SK-MEL-5 (cell line): ENCODE measurements at regions not wholly inside any gene's neighbourhood (a gene's known extent, or its start where the extent isn't known, plus 50 kb on each side); places are given as distances from the start of the nearest gene placed in this dataset.

Experiments
- DNase-seq: peaks from one replicate; pipeline ENCODE4 v3.0.0-alpha.2; 2016; ENCODE audit warnings: low read depth, low spot score
- in situ Hi-C: cut with HindIII; loops from 2 replicates; pipeline ENCODE4 v1.10.0; 2016; ENCODE audit warnings: low sequenced_read_pairs, high pct_unique_total_duplicates, low pct_unique_long_range_greater_than_20kb

DNA sequence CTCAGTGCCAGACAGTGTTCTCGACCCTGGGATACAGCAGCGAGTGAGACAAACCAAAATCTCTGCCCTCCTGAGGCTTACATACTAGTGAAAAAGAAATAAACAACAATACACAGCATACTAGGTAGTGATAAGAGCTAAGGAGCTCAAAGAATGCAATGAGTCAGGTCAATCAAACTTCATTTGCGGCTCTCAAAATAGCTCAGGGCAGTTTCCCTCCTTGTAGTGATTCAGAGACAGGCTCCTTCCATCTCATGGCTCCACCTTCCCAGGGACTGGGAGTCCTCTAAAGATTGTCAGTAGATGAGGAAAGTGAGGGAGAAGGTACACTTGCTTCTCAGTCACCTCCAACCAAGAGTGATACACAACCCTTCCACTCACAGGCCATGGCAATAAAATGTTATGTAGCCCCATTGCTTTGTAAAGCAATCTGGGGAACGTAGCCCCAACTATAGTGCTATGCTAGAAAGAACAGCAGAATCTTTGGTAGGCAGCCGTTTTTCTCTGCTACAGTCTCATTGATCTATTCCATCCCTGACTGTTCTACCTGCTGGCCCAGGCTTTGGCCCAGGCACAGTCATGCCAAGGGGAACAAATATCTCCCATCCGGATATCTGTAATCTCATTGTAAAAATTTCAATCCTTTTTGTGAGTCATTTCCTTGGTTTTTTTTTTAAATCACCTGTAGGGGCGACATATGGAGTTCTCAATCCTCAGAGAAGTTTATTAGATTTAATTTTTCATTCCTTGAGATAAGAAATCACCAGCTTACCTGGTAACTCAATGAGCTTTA, 183.1 kb upstream of the S100G start:
- no peak for DNase-seq

DNA sequence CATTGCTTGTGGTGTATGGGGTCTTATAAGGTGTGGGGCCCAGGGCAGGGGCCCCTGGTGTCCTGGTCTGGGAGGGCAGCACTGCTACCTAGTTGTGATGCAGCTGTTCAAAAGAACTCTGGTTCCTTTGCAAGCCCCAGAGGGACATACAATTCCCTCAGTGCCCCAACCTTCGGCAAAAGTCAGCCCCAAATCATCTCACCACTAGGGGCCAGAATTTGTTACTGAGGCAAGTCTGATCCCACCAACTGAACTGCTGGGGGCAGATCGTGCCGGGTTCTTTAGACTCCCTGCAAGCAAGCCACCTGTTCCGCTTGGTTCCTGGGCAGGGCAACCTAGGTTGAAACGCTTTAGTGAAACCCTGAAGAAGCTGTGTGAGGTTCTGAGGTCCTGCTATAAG, 180.1 kb upstream of the S100G start:
- in situ Hi-C loops: no loop called here
- DNase-seq: peak; percentile 34

More for the DNA sequence above, 183.1 kb upstream of the S100G start:
- in situ Hi-C loops: no loop called here

DNA sequence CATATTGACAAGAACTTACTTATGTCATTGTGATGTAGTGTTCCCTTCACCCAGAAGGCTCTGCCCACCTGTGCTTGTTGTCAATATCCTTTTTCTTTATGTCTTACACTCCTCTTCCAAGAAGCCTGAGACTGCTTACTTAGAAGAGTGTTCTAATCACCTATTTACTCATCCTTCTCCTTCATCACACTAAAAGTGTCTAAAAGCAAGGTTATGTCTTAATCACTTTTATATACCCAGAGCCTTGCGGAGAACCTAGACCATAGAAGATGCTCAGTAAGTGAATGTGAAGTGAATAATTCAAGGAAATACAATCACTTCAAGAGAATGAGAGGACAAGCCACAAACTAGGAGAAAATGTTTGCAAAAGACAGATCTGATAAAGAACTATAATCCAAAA, 177.6 kb upstream of the S100G start:
- no peak for DNase-seq
- in situ Hi-C loops: no loop called here

DNA sequence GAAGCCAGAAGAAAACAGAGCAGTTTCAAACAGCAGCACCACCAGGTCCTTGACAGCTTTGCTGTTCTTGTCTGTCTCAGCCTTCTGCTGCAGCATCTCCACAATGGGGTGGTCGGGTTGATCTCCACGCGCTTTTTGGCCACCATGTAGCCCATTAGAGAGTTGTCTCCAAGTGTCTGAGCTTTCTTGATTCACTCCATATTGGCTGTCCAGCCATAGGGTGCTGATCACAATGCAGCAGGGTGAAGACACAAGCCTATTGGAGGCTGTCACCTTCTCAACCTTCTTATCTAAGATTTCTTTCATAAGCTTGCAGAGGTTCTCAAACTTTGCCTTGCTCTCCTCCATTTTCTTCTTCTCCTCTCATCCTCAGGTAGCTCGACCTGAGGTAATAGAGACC, 175.4 kb upstream of the S100G start:
- in situ Hi-C loops: no loop called here

DNA sequence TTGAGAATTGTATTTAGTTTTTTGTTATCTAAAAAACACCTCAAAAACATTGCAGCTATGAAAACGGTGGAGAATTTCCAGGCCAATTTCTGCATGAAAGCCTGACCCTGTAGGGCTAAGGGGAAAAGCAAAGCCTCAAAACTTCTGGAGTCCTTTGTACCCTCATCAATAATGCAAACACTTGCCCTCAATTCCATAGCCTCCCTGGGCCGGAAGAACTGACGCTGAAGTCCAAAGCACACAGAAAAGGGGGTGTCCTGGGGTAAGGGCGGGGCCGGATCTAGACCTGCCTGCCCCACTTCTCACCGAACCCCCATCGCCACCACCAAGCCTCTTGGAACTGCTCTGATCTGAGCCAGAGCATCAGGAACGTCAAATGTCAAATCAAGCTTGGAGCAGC, 173.9 kb upstream of the S100G start:
- no peak for DNase-seq
- in situ Hi-C loops: no loop called here

More for the DNA sequence above, 175.4 kb upstream of the S100G start:
- no peak for DNase-seq

DNA sequence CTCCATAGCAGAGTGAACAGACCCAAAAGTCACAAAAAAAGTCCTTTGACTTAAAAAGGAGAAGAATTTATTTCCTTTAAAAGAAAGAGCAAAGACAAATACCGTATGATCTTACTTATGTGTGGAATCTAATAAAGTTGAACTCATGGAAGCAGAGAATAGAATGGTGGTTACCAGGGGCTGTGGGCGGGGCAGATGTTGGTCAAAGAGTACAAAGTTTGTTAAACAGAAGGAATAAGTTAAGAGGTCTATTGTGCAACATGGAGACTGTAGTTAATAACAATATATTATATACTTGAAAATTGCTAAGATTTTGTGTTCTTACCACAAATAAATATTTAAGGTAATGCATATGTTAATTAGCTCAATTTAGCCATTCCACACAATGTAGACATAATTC, 173.3 kb upstream of the S100G start:
- no peak for DNase-seq
- in situ Hi-C loops: no loop called here

DNA sequence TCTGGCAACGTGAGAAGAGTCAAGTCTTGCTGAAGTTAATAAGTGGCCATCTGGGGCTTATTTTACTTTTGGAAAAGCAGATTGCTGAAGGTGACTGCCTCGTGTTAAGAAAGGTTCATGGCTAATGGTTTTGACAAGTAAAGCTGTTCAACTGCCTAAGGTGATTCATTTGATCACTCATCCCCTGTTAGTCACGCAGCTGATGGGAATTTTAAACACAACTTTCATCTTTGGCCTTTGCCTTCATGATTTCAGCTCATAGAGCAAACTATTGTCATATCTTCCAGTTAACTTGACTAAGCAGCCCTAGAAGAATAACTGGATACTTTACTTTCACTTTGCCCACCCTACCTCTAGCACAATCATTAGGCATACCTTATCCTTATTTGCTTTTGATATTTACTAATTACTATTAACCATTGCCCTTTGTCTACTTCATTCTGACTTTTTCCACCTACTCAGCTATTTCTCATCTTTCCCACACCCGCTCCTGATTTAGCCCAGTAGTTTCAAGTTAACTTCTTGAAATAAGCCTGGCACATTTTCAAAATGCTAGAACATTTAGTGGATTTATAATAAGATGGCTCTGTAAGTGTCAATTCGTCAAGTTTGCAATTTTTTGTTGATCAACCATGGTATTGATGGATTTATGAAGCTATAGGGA, 170.6 kb upstream of the S100G start:
- in situ Hi-C loops: no loop called here
- DNase-seq: no peak

DNA sequence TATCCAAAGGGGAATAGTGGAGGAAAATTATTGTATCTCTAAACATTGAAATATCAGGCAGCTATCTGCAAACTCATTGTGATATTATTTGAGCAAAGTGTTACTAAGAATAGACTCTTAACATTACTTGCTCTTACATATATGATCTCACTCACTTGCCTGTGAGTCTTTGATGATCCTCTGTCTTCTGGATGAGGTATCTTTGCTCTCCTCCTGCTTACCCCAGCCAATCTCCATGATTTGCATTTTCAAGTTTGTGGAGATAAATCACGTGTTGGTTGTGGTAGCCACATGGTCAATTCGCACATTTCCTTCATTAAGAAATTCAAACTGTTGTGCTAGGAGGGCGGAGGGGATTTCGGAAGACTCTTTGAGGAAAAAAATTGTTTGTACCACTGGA, 169.9 kb upstream of the S100G start:
- in situ Hi-C loops: no loop called here
- DNase-seq: no peak

DNA sequence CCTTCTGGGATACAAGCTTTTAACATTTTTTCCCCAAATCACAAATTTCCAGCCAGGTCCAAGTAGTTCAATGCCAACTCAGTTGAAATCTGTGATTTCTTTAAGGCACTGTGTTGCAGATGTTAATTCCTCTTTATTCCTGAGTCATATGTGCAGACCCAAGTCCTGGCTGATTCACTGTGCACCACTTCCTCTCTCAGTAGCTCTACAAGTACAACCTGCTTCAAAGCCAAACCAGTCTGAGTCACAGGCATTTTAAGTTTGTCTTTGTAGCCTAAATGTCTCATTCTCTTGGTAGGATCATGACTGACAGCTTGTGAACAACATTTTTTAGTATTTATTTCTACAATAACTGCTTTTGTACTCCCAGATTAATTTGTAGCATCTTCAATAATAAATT, 165.6 kb upstream of the S100G start:
- DNase-seq: no peak
- in situ Hi-C loops: no loop called here

DNA sequence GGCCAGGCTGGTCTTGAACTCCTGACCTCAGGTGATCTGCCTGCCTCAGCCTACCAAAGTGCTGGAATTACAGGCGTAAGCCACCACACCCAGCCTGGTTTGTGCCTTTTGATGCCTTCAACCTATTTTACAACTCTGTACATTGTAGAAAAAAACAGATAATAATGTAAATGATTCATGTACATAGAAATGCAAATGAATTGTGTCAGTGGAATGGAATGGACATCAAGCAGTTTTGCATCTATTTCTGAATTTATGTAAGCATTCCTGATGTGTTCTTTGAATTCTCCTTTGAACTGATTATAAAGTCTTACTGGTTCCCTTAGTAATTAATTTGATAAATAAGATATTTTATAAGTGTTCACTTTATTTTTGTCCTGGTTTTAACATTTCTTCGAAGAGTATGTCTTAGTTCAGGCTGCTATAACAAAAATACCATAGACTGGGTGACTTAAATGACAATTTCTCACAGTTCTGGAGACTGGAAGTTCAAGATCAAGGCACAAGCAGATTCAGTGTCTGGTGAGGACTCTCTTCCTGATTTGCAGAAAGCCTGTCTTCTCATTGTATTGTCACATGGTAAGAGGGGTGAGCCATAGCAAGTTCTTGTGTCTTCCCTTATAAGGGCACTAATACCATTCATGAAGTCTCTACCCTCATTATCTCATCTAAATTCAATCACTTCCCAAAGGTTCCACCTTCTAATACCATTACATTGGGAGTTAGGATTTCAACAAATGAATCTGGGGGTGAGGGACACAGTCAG, 162.2 kb upstream of the S100G start:
- no peak for DNase-seq

DNA sequence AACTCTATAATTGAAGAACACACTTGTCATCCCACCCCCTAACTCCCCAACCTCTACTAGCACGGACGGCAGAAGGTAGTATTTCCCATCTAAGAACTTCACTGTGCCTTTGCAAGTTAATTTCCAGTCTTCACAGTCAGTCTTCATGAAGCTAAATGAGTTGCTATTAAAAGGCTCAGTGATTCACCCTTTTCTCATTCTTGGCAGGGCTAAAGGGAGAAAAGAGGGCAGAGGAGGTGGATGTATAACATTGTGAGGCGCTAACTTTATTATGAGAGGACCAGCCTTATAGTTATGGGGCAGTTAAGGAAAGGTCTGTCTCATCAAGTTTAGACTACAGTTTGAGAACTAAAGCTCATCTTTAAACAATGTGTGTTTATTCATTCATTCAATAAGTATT, 161.0 kb upstream of the S100G start:
- DNase-seq: no peak
- in situ Hi-C loops: no loop called here

More for the DNA sequence above, 162.2 kb upstream of the S100G start:
- in situ Hi-C loops: no loop called here

DNA sequence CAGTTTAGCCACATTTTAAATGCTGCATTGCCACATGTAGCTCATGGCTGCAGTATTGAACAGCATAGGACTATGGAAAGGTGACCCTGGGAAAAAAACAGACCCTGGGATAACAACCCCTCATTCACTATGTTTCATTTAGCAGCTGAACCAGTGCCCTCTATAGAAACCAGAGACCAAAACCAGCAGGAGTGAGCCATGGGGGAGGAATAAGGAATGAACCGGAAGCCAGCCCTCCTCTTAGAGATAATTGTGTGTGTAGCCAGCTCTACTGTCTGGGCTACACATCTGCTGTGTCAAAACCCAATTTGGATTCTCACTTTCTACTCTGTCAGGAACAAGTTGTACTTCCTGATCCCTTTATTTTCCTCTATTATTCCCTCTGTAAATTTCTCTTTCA, 158.5 kb upstream of the S100G start:
- in situ Hi-C loops: no loop called here

DNA sequence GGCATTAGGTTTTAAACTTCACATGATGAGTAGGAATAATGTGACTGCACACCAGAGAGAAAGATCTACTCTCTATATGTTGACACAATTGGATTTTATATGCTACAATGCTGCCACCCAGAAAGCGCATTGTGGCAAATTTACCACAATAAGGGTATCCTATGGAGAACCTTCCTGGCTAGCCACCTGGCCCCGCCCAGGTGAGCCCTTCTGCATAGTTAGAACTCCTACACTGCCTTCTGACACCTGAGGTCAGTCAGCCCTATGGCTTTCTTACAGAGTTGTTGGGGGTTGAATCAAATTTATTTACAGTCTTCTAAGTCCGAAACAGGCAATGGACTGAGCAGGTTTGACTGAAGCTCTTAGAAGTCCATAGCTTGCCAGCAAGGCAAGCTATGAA, 153.8 kb upstream of the S100G start:
- in situ Hi-C loops: no loop called here
- DNase-seq: no peak

More for the DNA sequence above, 158.5 kb upstream of the S100G start:
- DNase-seq: no peak

DNA sequence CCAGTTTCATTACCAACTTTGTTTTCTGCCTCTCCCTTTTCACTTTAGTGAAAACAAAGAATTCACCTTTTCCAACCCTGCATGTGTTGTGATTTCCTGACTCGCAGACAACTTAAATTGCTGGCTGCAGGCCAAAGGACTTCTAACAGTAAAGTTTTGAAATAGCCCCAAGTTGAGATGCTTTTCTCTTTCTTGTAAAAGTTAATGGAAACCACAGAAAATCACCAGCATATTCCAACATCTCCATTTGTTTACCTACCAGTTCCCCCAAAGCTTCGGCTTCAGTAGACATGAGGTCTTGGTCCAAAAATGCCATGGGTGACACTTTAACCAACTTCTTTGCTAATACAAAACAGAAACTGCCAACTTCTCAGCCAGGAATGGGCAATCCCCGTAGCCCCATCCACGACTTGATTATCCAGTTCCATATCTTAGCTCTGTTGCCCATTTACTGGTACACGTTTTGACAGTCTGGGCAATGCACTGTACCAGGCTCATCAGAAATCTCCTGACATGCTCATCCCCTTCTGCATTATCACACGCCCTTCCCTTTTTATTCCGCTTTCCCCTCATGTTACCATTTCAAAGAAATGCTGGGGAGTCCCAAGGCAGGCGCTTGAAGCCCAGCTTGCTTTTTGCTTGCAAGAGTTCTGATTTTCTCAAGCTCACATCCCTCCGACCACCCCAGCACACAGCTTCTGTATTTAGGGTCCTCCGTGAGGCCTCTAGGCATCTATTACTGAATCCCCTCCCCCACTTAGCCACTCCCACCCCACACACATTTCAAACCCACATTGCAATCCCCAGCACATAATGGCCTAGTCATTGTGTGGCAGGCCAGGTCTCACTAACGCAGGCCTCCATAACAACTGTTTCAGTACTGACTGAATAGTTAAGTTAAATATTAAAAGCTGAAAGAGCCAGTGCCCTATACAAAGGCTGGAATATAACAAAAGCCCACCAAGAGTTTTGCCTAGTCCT, 137.9 kb upstream of the S100G start:
- in situ Hi-C loops: no loop called here
- DNase-seq: no peak

DNA sequence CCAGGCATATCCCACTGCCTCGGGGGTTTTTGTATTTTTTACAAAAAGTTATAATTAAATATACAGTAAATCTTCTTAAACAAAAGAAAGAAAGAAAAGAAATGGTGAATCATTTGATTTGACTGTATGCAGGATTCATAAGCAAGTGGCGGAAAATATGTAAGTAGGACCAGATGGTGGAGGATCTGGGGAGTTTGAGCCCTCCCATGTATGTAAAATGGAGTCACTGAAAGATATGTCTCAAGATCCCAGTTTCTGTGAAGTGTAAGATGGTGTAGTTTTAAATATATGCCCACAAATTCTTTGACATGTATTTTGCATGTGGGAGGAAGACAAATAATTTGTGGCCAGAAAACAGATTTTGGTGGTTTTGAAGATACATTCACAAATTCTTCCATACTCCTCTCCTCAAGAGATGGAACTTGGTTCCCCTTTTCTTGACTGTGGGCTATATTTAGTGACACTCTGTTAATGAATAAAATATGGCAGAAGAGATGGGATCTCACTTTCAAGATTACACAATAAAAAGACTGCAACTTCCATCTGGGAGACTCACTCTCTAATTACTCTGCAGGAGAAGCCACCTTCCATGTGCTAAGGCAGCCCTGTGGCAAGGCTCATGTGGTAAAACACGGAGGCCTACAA, 133.6 kb upstream of the S100G start:
- DNase-seq: no peak
- in situ Hi-C loops: no loop called here

DNA sequence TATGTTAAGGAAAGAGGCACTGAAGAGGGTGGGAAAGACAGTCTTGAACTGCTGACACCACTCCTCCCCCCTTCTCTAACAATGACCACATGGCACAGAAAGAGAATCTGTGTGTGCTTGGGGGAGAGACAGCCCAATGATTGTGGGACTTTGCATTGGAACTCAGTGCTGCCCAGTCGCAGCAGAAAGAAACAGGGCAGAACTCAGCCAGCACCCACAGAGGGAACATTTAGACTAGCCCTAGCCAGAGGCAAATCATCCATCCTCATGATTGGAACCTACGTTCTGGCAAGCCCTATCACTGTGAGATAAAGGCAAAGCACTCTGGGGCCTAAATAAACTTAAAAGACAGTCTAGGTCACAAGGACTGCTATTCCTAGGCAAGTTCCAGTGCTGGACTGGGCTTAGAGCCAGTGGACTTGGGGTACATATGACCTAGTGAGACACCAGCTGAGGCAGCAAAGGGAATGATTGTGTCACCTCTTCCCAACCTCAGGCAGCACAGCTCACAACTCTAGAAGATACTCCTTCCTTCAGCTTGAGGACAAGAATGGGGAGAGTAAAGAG, 132.8 kb upstream of the S100G start:
- in situ Hi-C loops: no loop called here
- DNase-seq: no peak

DNA sequence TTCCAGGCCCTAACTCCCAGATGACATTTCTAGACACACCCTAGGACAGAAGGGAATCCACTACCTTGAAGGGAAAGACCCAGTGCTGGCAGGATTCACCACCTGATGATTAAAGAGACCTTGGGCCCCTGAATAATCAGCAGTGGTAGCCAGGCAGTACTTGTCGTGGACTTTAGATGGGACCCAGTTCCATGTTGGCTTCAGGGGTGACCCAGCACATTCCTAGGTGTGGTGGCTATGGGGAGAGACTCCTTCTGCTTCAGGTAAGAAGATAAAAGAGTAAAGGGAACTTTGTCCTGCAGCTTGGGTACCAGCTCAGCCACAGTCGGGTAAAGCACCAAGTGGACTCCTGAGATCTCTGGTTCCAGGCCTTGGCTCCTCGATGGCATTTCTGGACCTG, 131.8 kb upstream of the S100G start:
- in situ Hi-C loops: no loop called here
- no peak for DNase-seq
